ENCODE measurements at regions not wholly inside any gene's neighbourhood (a gene's known extent, or its start where the extent isn't known, plus 50 kb on each side); places are given as distances from the start of the nearest gene placed in this dataset.

DNA sequence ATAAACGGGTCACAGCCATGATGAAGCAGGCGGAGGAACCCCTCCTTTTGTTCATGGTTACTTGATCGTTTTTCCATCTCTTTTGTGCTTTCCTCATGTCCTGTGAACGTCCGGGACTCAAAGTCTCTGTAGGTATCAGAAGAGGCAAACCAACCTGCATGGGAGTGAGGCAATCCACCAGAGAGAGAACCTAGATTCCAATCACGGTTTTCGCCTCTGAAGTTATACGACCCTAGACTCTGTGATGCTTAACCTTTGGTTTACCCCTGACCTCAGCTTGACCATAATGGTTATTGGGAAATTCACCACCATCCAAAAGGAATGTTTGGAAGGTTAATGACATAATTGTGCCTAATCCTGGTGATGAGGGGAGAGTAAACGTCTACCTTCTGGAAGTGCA lies 186.8 kb upstream of the PRICKLE1 start (continued):
- TF ChIP-seq, protein P1, sequence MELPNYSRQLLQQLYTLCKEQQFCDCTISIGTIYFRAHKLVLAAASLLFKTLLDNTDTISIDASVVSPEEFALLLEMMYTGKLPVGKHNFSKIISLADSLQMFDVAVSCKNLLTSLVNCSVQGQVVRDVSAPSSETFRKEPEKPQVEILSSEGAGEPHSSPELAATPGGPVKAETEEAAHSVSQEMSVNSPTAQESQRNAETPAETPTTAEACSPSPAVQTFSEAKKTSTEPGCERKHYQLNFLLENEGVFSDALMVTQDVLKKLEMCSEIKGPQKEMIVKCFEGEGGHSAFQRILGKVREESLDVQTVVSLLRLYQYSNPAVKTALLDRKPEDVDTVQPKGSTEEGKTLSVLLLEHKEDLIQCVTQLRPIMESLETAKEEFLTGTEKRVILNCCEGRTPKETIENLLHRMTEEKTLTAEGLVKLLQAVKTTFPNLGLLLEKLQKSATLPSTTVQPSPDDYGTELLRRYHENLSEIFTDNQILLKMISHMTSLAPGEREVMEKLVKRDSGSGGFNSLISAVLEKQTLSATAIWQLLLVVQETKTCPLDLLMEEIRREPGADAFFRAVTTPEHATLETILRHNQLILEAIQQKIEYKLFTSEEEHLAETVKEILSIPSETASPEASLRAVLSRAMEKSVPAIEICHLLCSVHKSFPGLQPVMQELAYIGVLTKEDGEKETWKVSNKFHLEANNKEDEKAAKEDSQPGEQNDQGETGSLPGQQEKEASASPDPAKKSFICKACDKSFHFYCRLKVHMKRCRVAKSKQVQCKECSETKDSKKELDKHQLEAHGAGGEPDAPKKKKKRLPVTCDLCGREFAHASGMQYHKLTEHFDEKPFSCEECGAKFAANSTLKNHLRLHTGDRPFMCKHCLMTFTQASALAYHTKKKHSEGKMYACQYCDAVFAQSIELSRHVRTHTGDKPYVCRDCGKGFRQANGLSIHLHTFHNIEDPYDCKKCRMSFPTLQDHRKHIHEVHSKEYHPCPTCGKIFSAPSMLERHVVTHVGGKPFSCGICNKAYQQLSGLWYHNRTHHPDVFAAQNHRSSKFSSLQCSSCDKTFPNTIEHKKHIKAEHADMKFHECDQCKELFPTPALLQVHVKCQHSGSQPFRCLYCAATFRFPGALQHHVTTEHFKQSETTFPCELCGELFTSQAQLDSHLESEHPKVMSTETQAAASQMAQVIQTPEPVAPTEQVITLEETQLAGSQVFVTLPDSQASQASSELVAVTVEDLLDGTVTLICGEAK (IDR thresholded peaks at IDR 0.05; ENCODE audit: borderline replicate concordance), result no peak
- TF ChIP-seq NR2C1 (IDR thresholded peaks at IDR 0.05), result no peak
- no peak for TF ChIP-seq EP300 (IDR thresholded peaks at IDR 0.05; ENCODE audit: borderline replicate concordance in 1 of 2, control insufficient read depth in 1 of 2, low read depth in 2 of 2, low read length in 2 of 2)
- no peak for TF ChIP-seq BMI1 (IDR thresholded peaks at IDR 0.05; ENCODE audit: borderline replicate concordance)
- no peak for TF ChIP-seq NFYB (IDR thresholded peaks at IDR 0.05; ENCODE audit: insufficient read depth, low read depth, low read length)
- no peak for TF ChIP-seq ZBED1 (IDR thresholded peaks at IDR 0.05; ENCODE audit: borderline replicate concordance)

DNA sequence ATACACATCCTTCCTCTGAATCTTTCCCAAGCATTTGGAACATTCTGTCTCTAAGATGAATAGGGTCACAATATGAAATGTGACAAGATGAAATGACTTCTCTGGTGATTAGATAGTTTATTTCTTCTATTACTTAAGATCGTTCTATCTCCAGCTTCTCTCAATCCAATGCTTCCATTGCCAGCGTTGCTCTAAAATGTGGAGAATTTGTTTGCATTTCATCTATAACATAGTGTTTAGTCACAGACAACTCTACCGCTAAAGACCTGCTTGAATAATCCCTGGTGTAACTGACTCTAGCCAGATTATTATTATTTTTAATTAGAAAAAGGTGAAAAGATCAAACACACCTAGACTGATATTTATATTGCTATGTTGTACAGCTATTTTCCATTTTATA lies 184.7 kb upstream of the PRICKLE1 start:
- intact Hi-C loops (cut with micrococcal nuclease; ENCODE audit: unreplicated experiment) (no loop called here), in situ Hi-C loops (cut with MboI) (no loop called here)
- SMC1A ChIA-PET (ENCODE audit: uncharacterized antibody, unreplicated experiment), result no interaction called here
- POLR2A ChIA-PET, result no interaction called here
- Histone ChIP-seq H3K4me3 (no peak overlapping the region), H2AFZ (ENCODE audit: control insufficient read depth, low read depth, low read length) (no peak overlapping the region), H3K36me3 (ENCODE audit: control insufficient read depth in 2 of 2, insufficient read depth in 2 of 2, low read length in 1 of 2) (no peaks in the 10 kb centered on the region), H3K4me1 (ENCODE audit: control insufficient read depth, insufficient read depth, low read length) (no peaks in the 10 kb centered on the region), H3K9me3 (replicated peaks; ENCODE audit: control insufficient read depth, insufficient read depth, low read length) (no peaks in the 10 kb centered on the region), H3K27me3 (replicated peaks in 1 of 2; ENCODE audit: control insufficient read depth in 2 of 2, insufficient read depth in 2 of 2, low read length in 1 of 2) (no peaks in the 10 kb centered on the region), H3K27ac (ENCODE audit: control insufficient read depth, insufficient read depth) (no peak overlapping the region), H3K4me2 (ENCODE audit: control insufficient read depth, insufficient read depth) (no peak overlapping the region), H3K79me2 (ENCODE audit: control insufficient read depth, insufficient read depth, low read length) (no peaks in the 10 kb centered on the region), H3K9ac (ENCODE audit: control insufficient read depth, insufficient read depth, low read length) (no peak overlapping the region), H4K20me1 (ENCODE audit: control insufficient read depth, insufficient read depth) (no peaks in the 10 kb centered on the region)
- DNase-seq (ENCODE audit: low read depth, low spot score) (no peak), ATAC-seq (no peak), FAIRE-seq (no peak)
- RAD21 ChIA-PET (ENCODE audit: unreplicated experiment), result no interaction called here
- WGBS (ENCODE audit: insufficient coverage, insufficient replicate concordance, low lambda C conversion rate, missing lambda C conversion rate), result 68% methylated on average over 3 of the region's 3 CpGs
- BruUV-seq (replicated peaks), result no TSS peak
- CTCF ChIA-PET, result no interaction called here
- TF ChIP-seq BHLHE40 (IDR thresholded peaks at IDR 0.05; ENCODE audit: borderline replicate concordance in 1 of 2, low read depth in 2 of 2, low read length in 1 of 2) (no peak), NBN (IDR thresholded peaks at IDR 0.05) (no peak), SREBF2 (IDR thresholded peaks at IDR 0.05; ENCODE audit: low read length) (no peak), POU2F2 (IDR thresholded peaks at IDR 0.05; ENCODE audit: borderline replicate concordance, low read depth, low read length) (no peak)
- TF ChIP-seq, protein P2, sequence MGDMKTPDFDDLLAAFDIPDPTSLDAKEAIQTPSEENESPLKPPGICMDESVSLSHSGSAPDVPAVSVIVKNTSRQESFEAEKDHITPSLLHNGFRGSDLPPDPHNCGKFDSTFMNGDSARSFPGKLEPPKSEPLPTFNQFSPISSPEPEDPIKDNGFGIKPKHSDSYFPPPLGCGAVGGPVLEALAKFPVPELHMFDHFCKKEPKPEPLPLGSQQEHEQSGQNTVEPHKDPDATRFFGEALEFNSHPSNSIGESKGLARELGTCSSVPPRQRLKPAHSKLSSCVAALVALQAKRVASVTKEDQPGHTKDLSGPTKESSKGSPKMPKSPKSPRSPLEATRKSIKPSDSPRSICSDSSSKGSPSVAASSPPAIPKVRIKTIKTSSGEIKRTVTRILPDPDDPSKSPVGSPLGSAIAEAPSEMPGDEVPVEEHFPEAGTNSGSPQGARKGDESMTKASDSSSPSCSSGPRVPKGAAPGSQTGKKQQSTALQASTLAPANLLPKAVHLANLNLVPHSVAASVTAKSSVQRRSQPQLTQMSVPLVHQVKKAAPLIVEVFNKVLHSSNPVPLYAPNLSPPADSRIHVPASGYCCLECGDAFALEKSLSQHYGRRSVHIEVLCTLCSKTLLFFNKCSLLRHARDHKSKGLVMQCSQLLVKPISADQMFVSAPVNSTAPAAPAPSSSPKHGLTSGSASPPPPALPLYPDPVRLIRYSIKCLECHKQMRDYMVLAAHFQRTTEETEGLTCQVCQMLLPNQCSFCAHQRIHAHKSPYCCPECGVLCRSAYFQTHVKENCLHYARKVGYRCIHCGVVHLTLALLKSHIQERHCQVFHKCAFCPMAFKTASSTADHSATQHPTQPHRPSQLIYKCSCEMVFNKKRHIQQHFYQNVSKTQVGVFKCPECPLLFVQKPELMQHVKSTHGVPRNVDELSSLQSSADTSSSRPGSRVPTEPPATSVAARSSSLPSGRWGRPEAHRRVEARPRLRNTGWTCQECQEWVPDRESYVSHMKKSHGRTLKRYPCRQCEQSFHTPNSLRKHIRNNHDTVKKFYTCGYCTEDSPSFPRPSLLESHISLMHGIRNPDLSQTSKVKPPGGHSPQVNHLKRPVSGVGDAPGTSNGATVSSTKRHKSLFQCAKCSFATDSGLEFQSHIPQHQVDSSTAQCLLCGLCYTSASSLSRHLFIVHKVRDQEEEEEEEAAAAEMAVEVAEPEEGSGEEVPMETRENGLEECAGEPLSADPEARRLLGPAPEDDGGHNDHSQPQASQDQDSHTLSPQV (IDR thresholded peaks at IDR 0.05), result no peak
- TF ChIP-seq, protein P3, sequence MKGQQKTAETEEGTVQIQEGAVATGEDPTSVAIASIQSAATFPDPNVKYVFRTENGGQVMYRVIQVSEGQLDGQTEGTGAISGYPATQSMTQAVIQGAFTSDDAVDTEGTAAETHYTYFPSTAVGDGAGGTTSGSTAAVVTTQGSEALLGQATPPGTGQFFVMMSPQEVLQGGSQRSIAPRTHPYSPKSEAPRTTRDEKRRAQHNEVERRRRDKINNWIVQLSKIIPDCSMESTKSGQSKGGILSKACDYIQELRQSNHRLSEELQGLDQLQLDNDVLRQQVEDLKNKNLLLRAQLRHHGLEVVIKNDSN (IDR thresholded peaks at IDR 0.05; ENCODE audit: borderline replicate concordance, extremely low read length, insufficient read depth, low read depth, low read length), result no peak
- TF ChIP-seq, protein P4, sequence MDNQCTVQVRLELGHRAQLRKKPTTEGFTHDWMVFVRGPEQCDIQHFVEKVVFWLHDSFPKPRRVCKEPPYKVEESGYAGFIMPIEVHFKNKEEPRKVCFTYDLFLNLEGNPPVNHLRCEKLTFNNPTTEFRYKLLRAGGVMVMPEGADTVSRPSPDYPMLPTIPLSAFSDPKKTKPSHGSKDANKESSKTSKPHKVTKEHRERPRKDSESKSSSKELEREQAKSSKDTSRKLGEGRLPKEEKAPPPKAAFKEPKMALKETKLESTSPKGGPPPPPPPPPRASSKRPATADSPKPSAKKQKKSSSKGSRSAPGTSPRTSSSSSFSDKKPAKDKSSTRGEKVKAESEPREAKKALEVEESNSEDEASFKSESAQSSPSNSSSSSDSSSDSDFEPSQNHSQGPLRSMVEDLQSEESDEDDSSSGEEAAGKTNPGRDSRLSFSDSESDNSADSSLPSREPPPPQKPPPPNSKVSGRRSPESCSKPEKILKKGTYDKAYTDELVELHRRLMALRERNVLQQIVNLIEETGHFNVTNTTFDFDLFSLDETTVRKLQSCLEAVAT (IDR thresholded peaks at IDR 0.05), result no peak

Measured in GM12878 (cell line).